SU-DHL-6 (cell line): ENCODE measurements at regions not wholly inside any gene's neighbourhood (a gene's known extent, or its start where the extent isn't known, plus 50 kb on each side); places are given as distances from the start of the nearest gene placed in this dataset.

Experiments
- CTCF ChIP-seq: fragments of 200-600 bp; sonication (generic); IDR thresholded peaks from one replicate; pipeline ENCODE4 v1.5.1; 2017; ENCODE audit warnings: antibody characterized with exemption, mild to moderate bottlenecking, low read length, moderate library complexity; ENCODE audit not compliant: insufficient read depth, poor library complexity, severe bottlenecking
- EZH2phosphoT487 ChIP-seq: fragments of 200-600 bp; sonication (generic), shearing (Covaris generic); conservative IDR thresholded peaks from 2 replicates; pipeline ENCODE4 v1.6.1; 2018; ENCODE audit warnings: mild to moderate bottlenecking, antibody characterized with exemption, low read length, moderate library complexity, mixed read lengths

DNA sequence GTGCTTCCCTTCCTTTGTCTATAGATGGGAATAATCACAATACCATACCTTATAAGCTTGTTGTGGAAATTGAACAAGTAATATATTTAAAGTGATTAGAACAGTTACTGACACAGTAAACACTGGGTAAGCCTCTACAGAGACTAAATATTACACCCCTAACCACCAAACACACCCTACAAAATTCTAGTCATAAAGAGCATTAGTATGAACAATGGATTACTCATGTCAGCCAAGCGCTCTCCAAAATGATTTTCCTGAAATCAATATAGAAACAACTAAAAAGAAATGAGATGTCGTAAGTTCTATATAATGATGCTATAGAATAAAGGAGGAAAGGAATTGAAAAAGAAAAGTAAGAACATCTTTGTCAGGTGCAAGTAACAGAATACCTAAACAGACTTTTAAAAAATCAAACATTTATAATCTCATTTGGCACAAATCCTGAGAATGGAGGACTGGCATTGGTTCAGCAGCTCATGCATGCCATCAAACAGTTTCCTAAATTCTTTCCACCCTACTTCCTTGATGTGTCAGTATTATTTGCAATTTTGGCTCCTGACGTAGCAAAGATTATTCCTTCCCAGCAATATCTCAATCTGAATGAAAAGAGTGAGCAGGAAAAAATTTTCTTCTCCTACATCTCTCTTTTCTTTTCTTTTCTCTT lies 118.0 kb downstream of the SINHCAF start:
- no peak for TF ChIP-seq CTCF
- no peak for TF ChIP-seq EZH2phosphoT487
